ENCODE measurements at regions not wholly inside any gene's neighbourhood (a gene's known extent, or its start where the extent isn't known, plus 50 kb on each side); places are given as distances from the start of the nearest gene placed in this dataset.

DNA sequence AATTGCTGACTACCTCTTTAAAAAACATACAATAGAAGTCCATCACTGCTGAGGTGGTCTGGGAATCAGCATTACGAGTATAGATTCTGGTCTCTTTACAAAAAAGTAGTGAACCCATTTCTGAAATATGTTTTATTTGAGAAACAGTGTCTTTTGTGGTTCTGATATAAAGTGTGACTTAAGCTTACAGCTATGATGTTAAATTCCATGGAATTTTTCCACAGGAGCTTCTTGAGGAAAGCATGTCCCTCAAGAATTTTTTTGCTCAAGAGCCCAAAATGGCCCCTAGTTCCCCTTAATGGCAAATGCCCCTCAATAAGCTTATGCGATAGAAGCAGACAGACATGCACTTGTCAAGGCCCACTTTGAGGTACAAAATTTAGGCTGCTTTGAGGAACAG lies 265.7 kb downstream of the FAM170A start:
- no peak overlapping the region for H4K5ac ChIP-seq (ENCODE audit: low read depth, low read length)
- no peak overlapping the region for H3K9ac ChIP-seq (ENCODE audit: low read depth, low read length)
- no peak overlapping the region for H2AFZ ChIP-seq (replicated peaks; ENCODE audit: low read length, poor library complexity)
- no peaks in the 10 kb centered on the region for H3K27me3 ChIP-seq (ENCODE audit: control insufficient read depth, insufficient read depth, low read length)
- TF ChIP-seq CHD1 (IDR thresholded peaks at IDR 0.05; ENCODE audit: low read depth, low read length) (no peak), MAFK (IDR thresholded peaks at IDR 0.05; ENCODE audit: low read depth, low read length) (no peak), MXI1 (IDR thresholded peaks at IDR 0.05; ENCODE audit: borderline replicate concordance, low read depth, low read length) (no peak), NFE2L2 (IDR thresholded peaks at IDR 0.05; ENCODE audit: low read depth, low read length) (no peak), RFX5 (IDR thresholded peaks at IDR 0.05; ENCODE audit: low read depth, low read length) (no peak)
- TF ChIP-seq, protein P1, sequence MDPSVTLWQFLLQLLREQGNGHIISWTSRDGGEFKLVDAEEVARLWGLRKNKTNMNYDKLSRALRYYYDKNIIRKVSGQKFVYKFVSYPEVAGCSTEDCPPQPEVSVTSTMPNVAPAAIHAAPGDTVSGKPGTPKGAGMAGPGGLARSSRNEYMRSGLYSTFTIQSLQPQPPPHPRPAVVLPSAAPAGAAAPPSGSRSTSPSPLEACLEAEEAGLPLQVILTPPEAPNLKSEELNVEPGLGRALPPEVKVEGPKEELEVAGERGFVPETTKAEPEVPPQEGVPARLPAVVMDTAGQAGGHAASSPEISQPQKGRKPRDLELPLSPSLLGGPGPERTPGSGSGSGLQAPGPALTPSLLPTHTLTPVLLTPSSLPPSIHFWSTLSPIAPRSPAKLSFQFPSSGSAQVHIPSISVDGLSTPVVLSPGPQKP (IDR thresholded peaks at IDR 0.05; ENCODE audit: borderline replicate concordance, low read depth, low read length) = no peak
- TF ChIP-seq, protein P2, sequence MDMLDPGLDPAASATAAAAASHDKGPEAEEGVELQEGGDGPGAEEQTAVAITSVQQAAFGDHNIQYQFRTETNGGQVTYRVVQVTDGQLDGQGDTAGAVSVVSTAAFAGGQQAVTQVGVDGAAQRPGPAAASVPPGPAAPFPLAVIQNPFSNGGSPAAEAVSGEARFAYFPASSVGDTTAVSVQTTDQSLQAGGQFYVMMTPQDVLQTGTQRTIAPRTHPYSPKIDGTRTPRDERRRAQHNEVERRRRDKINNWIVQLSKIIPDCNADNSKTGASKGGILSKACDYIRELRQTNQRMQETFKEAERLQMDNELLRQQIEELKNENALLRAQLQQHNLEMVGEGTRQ (IDR thresholded peaks at IDR 0.05; ENCODE audit: low read depth, low read length) = no peak
- H3K4me3 ChIP-seq (ENCODE audit: insufficient read depth, low read depth, low read length) = no peak overlapping the region
- no peak overlapping the region for H4K91ac ChIP-seq (ENCODE audit: insufficient read depth, low read depth, low read length)
- no peak overlapping the region for H3K4me2 ChIP-seq (ENCODE audit: low read depth, low read length)
- no peaks in the 10 kb centered on the region for H3K4me1 ChIP-seq (ENCODE audit: control insufficient read depth, insufficient read depth, low read length)
- H3K23ac ChIP-seq (ENCODE audit: low read depth, low read length) = no peak overlapping the region
- intact Hi-C loops (cut with micrococcal nuclease) = no loop called here
- H3K14ac ChIP-seq (replicated peaks; ENCODE audit: low read depth, low read length) = no peak overlapping the region
- H3K9me3 ChIP-seq (ENCODE audit: control insufficient read depth, insufficient read depth, low read length) = no peaks in the 10 kb centered on the region
- no peaks in the 10 kb centered on the region for H4K20me1 ChIP-seq (ENCODE audit: insufficient read depth, low read length)
- BruUV-seq (replicated peaks) = no TSS peak
- H2BK20ac ChIP-seq (ENCODE audit: low read depth, low read length) = no peak overlapping the region
- no peak overlapping the region for H4K8ac ChIP-seq (ENCODE audit: low read depth in 2 of 2, low read length in 2 of 2)
- H2AK5ac ChIP-seq (ENCODE audit: low read depth, low read length) = no peak overlapping the region
- H2BK15ac ChIP-seq (ENCODE audit: low read depth, low read length) = no peak overlapping the region
- H3K9me1 ChIP-seq (ENCODE audit: insufficient read depth, low read length) = no peaks in the 10 kb centered on the region
- no peak overlapping the region for H2AK9ac ChIP-seq (replicated peaks; ENCODE audit: low read depth, low read length, poor library complexity)
- ATAC-seq (ENCODE audit: low read depth) (no peak), DNase-seq (no peak)
- H3K18ac ChIP-seq (ENCODE audit: low read depth, low read length) = no peak overlapping the region
- no peaks in the 10 kb centered on the region for H3K79me1 ChIP-seq (ENCODE audit: low read depth in 1 of 2, low read length in 2 of 2)
- H3K56ac ChIP-seq (ENCODE audit: extremely low read depth, insufficient read depth, low read length) = no peak overlapping the region
- H2BK5ac ChIP-seq (ENCODE audit: low read depth, low read length, poor library complexity, severe bottlenecking) = no peak overlapping the region
- H2BK120ac ChIP-seq (ENCODE audit: low read depth, low read length) = no peak overlapping the region
- H3K27ac ChIP-seq (ENCODE audit: insufficient read depth, low read length) = no peak overlapping the region
- H3K4ac ChIP-seq (ENCODE audit: low read depth, low read length) = no peak overlapping the region
- WGBS, 2 experiments (ENCODE audit: extremely low coverage in 2 of 2, insufficient read length in 1 of 2) = 83% methylated on average over 1 of the region's 2 CpGs; no CpG with 5 or more reads in 1 of the 2 experiments
- dilution Hi-C loops (cut with HindIII; ENCODE audit: low sequenced_read_pairs, unreplicated experiment) = no loop called here
- in situ Hi-C loops (cut with MboI; ENCODE audit: low sequenced_read_pairs) = no loop called here
- no peaks in the 10 kb centered on the region for H3K36me3 ChIP-seq (ENCODE audit: control insufficient read depth, insufficient read depth, low read length)
- POLR2A ChIA-PET (ENCODE audit: unreplicated experiment) = interaction anchor here (0.6 kb wide), 1 partner anchor 25 kb away, joined by 3 read pairs; no protein-coding TSS in a partner anchor
- CTCF ChIA-PET = no interaction called here
